Endothelial cell of umbilical vein (primary cell): ENCODE measurements at regions not wholly inside any gene's neighbourhood (a gene's known extent, or its start where the extent isn't known, plus 50 kb on each side); places are given as distances from the start of the nearest gene placed in this dataset.

Experiments used
- BruUV-seq: library from RNA; stranded (reverse); fragments of 400-500 nt; replicated peaks from 2 replicates; lab custom pipeline; 2021; lab: Mats Ljungman, UMichigan
- CTCF ChIA-PET: fragments of 300-600, 350-600 bp; sonication (Branson Sonifier 250); formaldehyde crosslinking; loops from one replicate; lab custom pipeline; 2021; ENCODE audit warnings: antibody characterized with exemption, inconsistent platforms; lab: Charles Lee
- POLR2A ChIA-PET: fragments of 300-600, 350-600 bp; sonication (Branson Sonifier 250); formaldehyde crosslinking; loops from one replicate; lab custom pipeline; 2021; ENCODE audit warnings: antibody characterized with exemption, inconsistent platforms; lab: Charles Lee
- DNase-seq: peaks from one replicate; pipeline ENCODE4 v3.0.0-alpha.2; 2011; ENCODE audit warnings: low read depth, low spot score
- FAIRE-seq: peaks from 2 replicates; lab custom pipeline; 2011; peaks lifted over from hg19 to GRCh38; lab: Jason Lieb, UNC
- H2AFZ ChIP-seq: 2 replicates; pipeline ENCODE4 v1.6.0; 2012; ENCODE audit warnings: low read depth, low read length, control low read depth, inconsistent platforms
- H3K27ac ChIP-seq: 2 replicates; pipeline ENCODE4 v1.5.1; 2011; ENCODE audit warnings: low read depth, mild to moderate bottlenecking, control low read depth, low read length, moderate library complexity; ENCODE audit not compliant: insufficient read depth
- H3K27me3 ChIP-seq, 2 experiments: 2 replicates each; pipeline versions ENCODE4 v1.6.0 to v1.6.1; 2011; ENCODE audit warnings: low read length in 2 of 2, mixed read lengths in 1 of 2; ENCODE audit not compliant: control insufficient read depth in 2 of 2, insufficient read depth in 2 of 2
- H3K36me3 ChIP-seq, 2 experiments: 2 replicates in 1 of 2; 3 replicates in 1 of 2; pipeline ENCODE4 v1.5.1; 2011; ENCODE audit warnings: low read length in 2 of 2, mild to moderate bottlenecking in 1 of 2, moderate library complexity in 1 of 2; ENCODE audit not compliant: control insufficient read depth in 2 of 2, insufficient read depth in 2 of 2; ENCODE audit errors: extremely low read depth in 1 of 2
- H3K4me1 ChIP-seq: 3 replicates; pipeline ENCODE4 v1.5.1; 2011; ENCODE audit warnings: mild to moderate bottlenecking, low read length; ENCODE audit not compliant: control insufficient read depth, insufficient read depth; ENCODE audit errors: extremely low read depth
- H3K4me2 ChIP-seq: 2 replicates; pipeline ENCODE4 v1.6.1; 2011; ENCODE audit warnings: low read length, control low read depth, mixed read lengths; ENCODE audit not compliant: insufficient read depth
- H3K4me3 ChIP-seq, 3 experiments: fragments of 200-600 bp in 1 of 3; sonication (generic), shearing (Covaris generic) in 1 of 3; replicated peaks in 1 of 3; 2 replicates each; pipeline ENCODE4 v1.5.1; 2011 to 2016; ENCODE audit warnings: control low read depth in 3 of 3, low read length in 3 of 3, mild to moderate bottlenecking in 2 of 3, inconsistent platforms in 1 of 3, low read depth in 1 of 3, moderate library complexity in 1 of 3; ENCODE audit not compliant: insufficient read depth in 1 of 3
- H3K79me2 ChIP-seq: 2 replicates; pipeline ENCODE4 v1.6.0; 2012; ENCODE audit warnings: low read length, inconsistent platforms; ENCODE audit not compliant: control insufficient read depth, insufficient read depth
- H3K9ac ChIP-seq: replicated peaks from 2 replicates; pipeline ENCODE3; 2011; ENCODE audit warnings: low read length, control low read depth; ENCODE audit not compliant: insufficient read depth; ENCODE audit errors: extremely low read depth
- H3K9me1 ChIP-seq: replicated peaks from 3 replicates; pipeline ENCODE4 v1.6.0; 2011; ENCODE audit warnings: mild to moderate bottlenecking, low read length; ENCODE audit not compliant: control insufficient read depth, insufficient read depth; ENCODE audit errors: extremely low read depth
- H3K9me3 ChIP-seq: replicated peaks from 2 replicates; pipeline ENCODE4 v1.5.1; 2012; ENCODE audit warnings: low read length, inconsistent platforms; ENCODE audit not compliant: control insufficient read depth, insufficient read depth
- H4K20me1 ChIP-seq: replicated peaks from 2 replicates; pipeline ENCODE3; 2011; ENCODE audit warnings: mild to moderate bottlenecking, low read length; ENCODE audit not compliant: control insufficient read depth, insufficient read depth; ENCODE audit errors: extremely low read depth
- EZH2 ChIP-seq: IDR thresholded peaks from 2 replicates; pipeline ENCODE4 v1.6.1; 2012; ENCODE audit warnings: borderline replicate concordance, low read depth, mild to moderate bottlenecking, moderate library complexity, low read length, inconsistent platforms; ENCODE audit not compliant: severe bottlenecking
- FOS ChIP-seq: IDR thresholded peaks from 2 replicates; pipeline ENCODE4 v1.6.1; 2011; ENCODE audit warnings: mild to moderate bottlenecking, low read length, moderate library complexity, borderline replicate concordance; ENCODE audit not compliant: insufficient read depth
- JUN ChIP-seq: IDR thresholded peaks from 2 replicates; pipeline ENCODE4 v1.6.1; 2011; ENCODE audit warnings: borderline replicate concordance, low read depth; ENCODE audit not compliant: insufficient read length, insufficient read depth
- MAX ChIP-seq: IDR thresholded peaks from 2 replicates; pipeline ENCODE4 v1.6.1; 2011; ENCODE audit not compliant: insufficient read depth, insufficient read length
- MYC ChIP-seq: IDR thresholded peaks from one replicate; pipeline ENCODE4 v1.6.1; 2011; ENCODE audit warnings: mild to moderate bottlenecking, low read depth, low read length
- POLR2A ChIP-seq: IDR thresholded peaks from 2 replicates; pipeline ENCODE4 v1.6.1; 2012; ENCODE audit warnings: low read depth, mild to moderate bottlenecking, control low read depth, low read length
- POLR2AphosphoS5 ChIP-seq: IDR thresholded peaks from 2 replicates; pipeline ENCODE4 v1.6.1; 2012; ENCODE audit warnings: low read depth, mild to moderate bottlenecking, control low read depth, low read length, moderate library complexity; ENCODE audit not compliant: insufficient read depth
- dilution Hi-C: fragments of 300-500 bp; cut with MboI; formaldehyde crosslinking; loops from one replicate; pipeline ENCODE4 v1.15.0; 2019; ENCODE audit warnings: low sequenced_read_pairs; ENCODE audit not compliant: extremely low pct_ligation_motif_present
- intact Hi-C: fragments of 100-400 bp; cut with micrococcal nuclease; formaldehyde crosslinking; loops from one replicate; pipeline ENCODE4 v1.10.0; 2022

GRCh38 chr13:72647422-72647821, 80.0 kb downstream of the MZT1 start:
- Histone ChIP-seq H3K79me2 (no peaks in the 10 kb centered on the region), H3K4me2 (no peak overlapping the region), H3K27ac (no peak overlapping the region), H2AFZ (no peak overlapping the region), H3K9me3 (no peaks in the 10 kb centered on the region), H4K20me1 (no peaks in the 10 kb centered on the region), H3K27me3 (peaks cover 30 to 64% of the 10 kb centered on the region in 2 experiments), H3K4me1 (peaks cover 4% of the 10 kb centered on the region), H3K36me3 (no peaks in the 10 kb centered on the region), H3K4me3 (no peak overlapping the region), H3K9me1 (no peaks in the 10 kb centered on the region), H3K9ac (no peak overlapping the region)
- DNase-seq (no peak), FAIRE-seq (no peak)
- TF ChIP-seq JUN: no peak
- TF ChIP-seq EZH2: no peak
- no peak for TF ChIP-seq POLR2AphosphoS5
- TF ChIP-seq MYC: no peak
- POLR2A ChIA-PET: no interaction called here
- CTCF ChIA-PET: interaction anchor here (1.2 kb wide), 1 partner anchor 81 kb away, joined by 3 read pairs; no protein-coding TSS in a partner anchor
- dilution Hi-C loops (no loop called here), intact Hi-C loops (no loop called here)
- BruUV-seq: no TSS peak

GRCh38 chr13:72645521-72645920, 81.9 kb downstream of the MZT1 start:
- no peak for DNase-seq
- no peak overlapping the region for H3K4me3 ChIP-seq
- intact Hi-C loops (no loop called here), dilution Hi-C loops (no loop called here)
- CTCF ChIA-PET: interaction anchor here (5.7 kb wide), 1 partner anchor 52 kb away, joined by 129 read pairs; no protein-coding TSS in a partner anchor
- no peaks in the 10 kb centered on the region for H3K36me3 ChIP-seq
- H3K9me1 ChIP-seq: no peaks in the 10 kb centered on the region
- peaks cover 25 to 53% of the 10 kb centered on the region in 2 experiments for H3K27me3 ChIP-seq
- no peak overlapping the region for H3K27ac ChIP-seq
- H3K4me1 ChIP-seq: no peaks in the 10 kb centered on the region
- POLR2A ChIA-PET: no interaction called here
- H3K79me2 ChIP-seq: no peaks in the 10 kb centered on the region
- no peak for FAIRE-seq
- TF ChIP-seq FOS (no peak), POLR2AphosphoS5 (no peak), MYC (no peak), MAX (no peak), POLR2A (no peak)
- no peak overlapping the region for H2AFZ ChIP-seq
- no TSS peak for BruUV-seq
- H4K20me1 ChIP-seq: no peaks in the 10 kb centered on the region
- no peak overlapping the region for H3K9ac ChIP-seq
- no peak overlapping the region for H3K4me2 ChIP-seq
- H3K9me3 ChIP-seq: no peaks in the 10 kb centered on the region
